ENCODE measurements at regions not wholly inside any gene's neighbourhood (a gene's known extent, or its start where the extent isn't known, plus 50 kb on each side); places are given as distances from the start of the nearest gene placed in this dataset.
A peak's percentile ranks its signal among the peaks of the same experiment; 100 is the strongest.

DNA sequence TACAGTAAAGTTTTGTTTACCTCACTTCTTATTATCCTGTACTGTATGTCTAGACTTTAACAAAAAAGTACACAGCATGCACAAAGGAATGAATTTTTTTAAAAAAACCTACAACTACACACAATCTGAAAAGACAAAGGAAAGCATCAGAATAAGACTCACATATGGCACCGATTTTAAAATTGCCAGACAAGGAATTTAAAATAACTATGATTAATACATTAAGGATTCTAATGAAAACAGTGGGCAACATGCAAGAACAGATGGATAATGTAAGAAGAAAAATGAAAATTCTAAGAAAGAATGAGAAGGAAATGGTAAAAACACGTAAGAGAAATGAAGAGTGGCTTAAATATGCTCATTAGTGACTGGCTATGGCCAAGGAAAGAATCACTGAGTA is 638.2 kb downstream of the FBXO15 start:
- no CpG with 5 or more reads among the region's 2 CpGs for WGBS (ENCODE audit: extremely low coverage, insufficient coverage, insufficient read length)
- Histone ChIP-seq H3K4me3 (ENCODE audit: low read depth, low read length) (no peak overlapping the region), H2BK120ac (ENCODE audit: insufficient read depth, low read length, poor library complexity) (no peak overlapping the region)

DNA sequence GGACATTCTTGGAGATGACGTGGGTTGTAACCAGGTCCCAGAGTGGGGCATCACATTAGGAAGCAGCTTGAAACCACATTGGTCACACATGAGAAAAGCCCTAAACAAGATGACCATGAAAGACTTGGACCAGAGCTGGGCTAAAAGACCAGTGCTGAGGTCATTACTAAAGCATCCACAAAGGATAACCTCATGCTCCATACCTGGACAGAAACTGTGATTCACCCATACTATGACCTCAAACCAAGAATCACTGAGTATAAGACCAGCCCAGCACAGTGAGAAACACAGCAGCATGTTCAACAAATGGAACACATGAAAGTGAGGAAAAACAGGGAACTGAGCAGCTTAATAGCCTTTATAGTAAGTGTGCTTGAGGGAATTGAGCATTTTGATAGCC is 635.5 kb upstream of the NETO1 start:
- H4K12ac ChIP-seq (ENCODE audit: low read depth, low read length): no peak overlapping the region
- H2AFZ ChIP-seq (ENCODE audit: insufficient read depth, low read length, poor library complexity): no peak overlapping the region
- H3K4ac ChIP-seq (ENCODE audit: low read depth, low read length): no peak overlapping the region
- H3K27ac ChIP-seq (ENCODE audit: low read depth, low read length): no peak overlapping the region
- H3K4me1 ChIP-seq (ENCODE audit: control insufficient read depth in 1 of 2, insufficient read depth in 2 of 2, low read length in 2 of 2): no peaks in the 10 kb centered on the region
- no peaks in the 10 kb centered on the region for H3K9me3 ChIP-seq (ENCODE audit: insufficient read depth, low read depth, low read length)
- H2BK12ac ChIP-seq (ENCODE audit: low read length): no peak overlapping the region
- H3K18ac ChIP-seq (ENCODE audit: low read length): no peak overlapping the region
- no peaks in the 10 kb centered on the region for H3K27me3 ChIP-seq (ENCODE audit: insufficient read depth, low read length)
- WGBS (ENCODE audit: extremely low coverage, insufficient coverage, insufficient read length): no CpG with 5 or more reads among the region's 1 CpG
- H3K4me2 ChIP-seq (ENCODE audit: low read length): no peak overlapping the region
- DNase-seq: peak in 1 of 2 donors; percentile 1
- no peak overlapping the region for H2BK5ac ChIP-seq (ENCODE audit: low read depth, low read length, poor library complexity)
- no peak overlapping the region for H2BK120ac ChIP-seq (ENCODE audit: insufficient read depth, low read length, poor library complexity)
- H3K36me3 ChIP-seq (ENCODE audit: control insufficient read depth in 1 of 2, insufficient read depth in 2 of 2, low read length in 2 of 2): no peaks in the 10 kb centered on the region
- H3K14ac ChIP-seq (ENCODE audit: low read length): no peak overlapping the region
- no peak overlapping the region for H4K8ac ChIP-seq (ENCODE audit: low read depth, low read length)
- no peak overlapping the region for H4K91ac ChIP-seq (ENCODE audit: low read depth, low read length)
- no peak overlapping the region for H2AK5ac ChIP-seq (ENCODE audit: low read length)
- H3K4me3 ChIP-seq (ENCODE audit: low read depth, low read length): no peak overlapping the region
- H3K79me2 ChIP-seq (ENCODE audit: control insufficient read depth, insufficient read depth, low read length, poor library complexity): no peaks in the 10 kb centered on the region
- no peaks in the 10 kb centered on the region for H3K79me1 ChIP-seq (ENCODE audit: low read length)
- H3K23ac ChIP-seq (ENCODE audit: low read length): no peak overlapping the region
- H3K9ac ChIP-seq (ENCODE audit: low read length): no peak overlapping the region

More for the DNA sequence above, 638.2 kb downstream of the FBXO15 start:
- no peaks in the 10 kb centered on the region for H3K79me1 ChIP-seq (ENCODE audit: low read length)
- no peaks in the 10 kb centered on the region for H3K36me3 ChIP-seq (ENCODE audit: control insufficient read depth in 1 of 2, insufficient read depth in 2 of 2, low read length in 2 of 2)
- no peaks in the 10 kb centered on the region for H3K79me2 ChIP-seq (ENCODE audit: control insufficient read depth, insufficient read depth, low read length, poor library complexity)
- H2BK12ac ChIP-seq (ENCODE audit: low read length): no peak overlapping the region
- H4K12ac ChIP-seq (ENCODE audit: low read depth, low read length): no peak overlapping the region
- H3K9me3 ChIP-seq (ENCODE audit: insufficient read depth, low read depth, low read length): no peaks in the 10 kb centered on the region
- H3K23ac ChIP-seq (ENCODE audit: low read length): no peak overlapping the region
- no peak overlapping the region for H3K14ac ChIP-seq (ENCODE audit: low read length)
- no peaks in the 10 kb centered on the region for H3K4me1 ChIP-seq (ENCODE audit: control insufficient read depth in 1 of 2, insufficient read depth in 2 of 2, low read length in 2 of 2)
- no peak overlapping the region for H3K4me2 ChIP-seq (ENCODE audit: low read length)
- no peak overlapping the region for H4K8ac ChIP-seq (ENCODE audit: low read depth, low read length)
- no peak overlapping the region for H2BK5ac ChIP-seq (ENCODE audit: low read depth, low read length, poor library complexity)
- H4K91ac ChIP-seq (ENCODE audit: low read depth, low read length): no peak overlapping the region
- H2AFZ ChIP-seq (ENCODE audit: insufficient read depth, low read length, poor library complexity): no peak overlapping the region
- H3K27me3 ChIP-seq (ENCODE audit: insufficient read depth, low read length): no peaks in the 10 kb centered on the region
- no peak overlapping the region for H3K4ac ChIP-seq (ENCODE audit: low read depth, low read length)
- H2AK5ac ChIP-seq (ENCODE audit: low read length): no peak overlapping the region
- no peak overlapping the region for H3K18ac ChIP-seq (ENCODE audit: low read length)
- no peak overlapping the region for H3K27ac ChIP-seq (ENCODE audit: low read depth, low read length)
- H3K9ac ChIP-seq (ENCODE audit: low read length): no peak overlapping the region
- DNase-seq: no peak

DNA sequence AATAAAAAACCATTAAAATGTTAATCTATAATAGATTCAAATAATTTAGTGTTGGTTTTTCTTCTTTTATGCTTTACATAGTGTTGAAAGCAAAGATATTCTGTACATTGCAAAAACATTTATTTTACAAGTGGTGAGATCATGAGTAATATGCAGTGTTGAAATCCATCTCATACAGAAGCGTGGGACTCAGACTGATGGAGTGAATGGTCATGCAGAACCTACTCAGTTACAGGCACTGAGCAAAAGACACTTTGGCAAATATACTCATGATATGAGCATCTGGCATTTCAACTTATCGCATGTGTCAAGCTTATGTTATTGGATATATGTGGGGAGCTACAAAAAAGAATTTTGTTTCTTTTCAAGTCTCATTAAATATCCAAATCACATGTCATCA is 620.2 kb upstream of the NETO1 start:
- H4K91ac ChIP-seq (ENCODE audit: low read depth, low read length): no peak overlapping the region
- H3K23ac ChIP-seq (ENCODE audit: low read length): no peak overlapping the region
- H3K14ac ChIP-seq (ENCODE audit: low read length): no peak overlapping the region
- no peak overlapping the region for H2AFZ ChIP-seq (ENCODE audit: insufficient read depth, low read length, poor library complexity)
- H2BK5ac ChIP-seq (ENCODE audit: low read depth, low read length, poor library complexity): no peak overlapping the region
- H3K4me1 ChIP-seq (ENCODE audit: control insufficient read depth in 1 of 2, insufficient read depth in 2 of 2, low read length in 2 of 2): no peaks in the 10 kb centered on the region
- no CpG with 5 or more reads among the region's 2 CpGs for WGBS (ENCODE audit: extremely low coverage, insufficient coverage, insufficient read length)
- no peak overlapping the region for H2BK120ac ChIP-seq (ENCODE audit: insufficient read depth, low read length, poor library complexity)
- H3K79me2 ChIP-seq (ENCODE audit: control insufficient read depth, insufficient read depth, low read length, poor library complexity): no peaks in the 10 kb centered on the region
- no peaks in the 10 kb centered on the region for H3K9me3 ChIP-seq (ENCODE audit: insufficient read depth, low read depth, low read length)
- no peak overlapping the region for H3K4ac ChIP-seq (ENCODE audit: low read depth, low read length)
- no peak overlapping the region for H3K4me2 ChIP-seq (ENCODE audit: low read length)
- no peaks in the 10 kb centered on the region for H3K79me1 ChIP-seq (ENCODE audit: low read length)
- H2BK12ac ChIP-seq (ENCODE audit: low read length): no peak overlapping the region
- DNase-seq: no peak
- no peak overlapping the region for H2AK5ac ChIP-seq (ENCODE audit: low read length)
- H4K8ac ChIP-seq (ENCODE audit: low read depth, low read length): no peak overlapping the region
- H3K27me3 ChIP-seq (ENCODE audit: insufficient read depth, low read length): no peaks in the 10 kb centered on the region
- H3K27ac ChIP-seq (ENCODE audit: low read depth, low read length): no peak overlapping the region
- no peaks in the 10 kb centered on the region for H3K36me3 ChIP-seq (ENCODE audit: control insufficient read depth in 1 of 2, insufficient read depth in 2 of 2, low read length in 2 of 2)
- H4K12ac ChIP-seq (ENCODE audit: low read depth, low read length): no peak overlapping the region
- no peak overlapping the region for H3K4me3 ChIP-seq (ENCODE audit: low read depth, low read length)
- no peak overlapping the region for H3K9ac ChIP-seq (ENCODE audit: low read length)
- no peak overlapping the region for H3K18ac ChIP-seq (ENCODE audit: low read length)

DNA sequence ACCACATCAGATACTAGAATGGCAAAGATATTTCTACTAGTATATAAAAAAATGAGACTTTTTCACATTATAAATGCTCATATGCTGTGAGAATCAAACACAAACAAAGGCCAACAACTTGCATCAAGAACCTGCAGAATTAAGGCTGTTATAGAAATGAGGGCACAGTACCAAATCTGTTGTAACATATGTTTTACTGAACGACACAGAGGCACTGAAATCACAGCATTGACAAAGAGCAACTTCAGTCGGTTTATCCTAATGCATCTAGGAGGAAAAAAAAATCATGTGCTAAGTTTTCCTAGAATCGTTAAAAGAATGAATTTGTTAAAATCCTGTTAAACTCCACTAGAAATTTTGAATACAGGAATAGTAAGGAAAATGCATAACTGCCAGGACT is 617.4 kb upstream of the NETO1 start:
- Histone ChIP-seq H4K8ac (ENCODE audit: low read depth, low read length) (no peak overlapping the region), H3K9ac (ENCODE audit: low read length) (no peak overlapping the region), H3K27ac (ENCODE audit: low read depth, low read length) (no peak overlapping the region), H3K79me1 (ENCODE audit: low read length) (no peaks in the 10 kb centered on the region), H4K12ac (ENCODE audit: low read depth, low read length) (no peak overlapping the region), H3K4me1 (ENCODE audit: control insufficient read depth in 1 of 2, insufficient read depth in 2 of 2, low read length in 2 of 2) (no peaks in the 10 kb centered on the region), H2BK120ac (ENCODE audit: insufficient read depth, low read length, poor library complexity) (no peak overlapping the region), H3K27me3 (ENCODE audit: insufficient read depth, low read length) (no peaks in the 10 kb centered on the region), H3K9me3 (ENCODE audit: insufficient read depth, low read depth, low read length) (no peaks in the 10 kb centered on the region), H3K4me3 (ENCODE audit: low read depth, low read length) (no peak overlapping the region), H3K4ac (ENCODE audit: low read depth, low read length) (no peak overlapping the region), H3K14ac (ENCODE audit: low read length) (no peak overlapping the region), H2BK5ac (ENCODE audit: low read depth, low read length, poor library complexity) (no peak overlapping the region), H3K18ac (ENCODE audit: low read length) (no peak overlapping the region), H2BK12ac (ENCODE audit: low read length) (no peak overlapping the region), H4K91ac (ENCODE audit: low read depth, low read length) (no peak overlapping the region), H2AK5ac (ENCODE audit: low read length) (no peak overlapping the region), H3K79me2 (ENCODE audit: control insufficient read depth, insufficient read depth, low read length, poor library complexity) (no peaks in the 10 kb centered on the region), H3K23ac (ENCODE audit: low read length) (no peak overlapping the region), H3K4me2 (ENCODE audit: low read length) (no peak overlapping the region), H2AFZ (ENCODE audit: insufficient read depth, low read length, poor library complexity) (no peak overlapping the region), H3K36me3 (ENCODE audit: control insufficient read depth in 1 of 2, insufficient read depth in 2 of 2, low read length in 2 of 2) (no peaks in the 10 kb centered on the region)
- no peak for DNase-seq
- no CpG with 5 or more reads among the region's 3 CpGs for WGBS (ENCODE audit: extremely low coverage, insufficient coverage, insufficient read length)

All from trophoblast cell (in vitro differentiated cells and primary cell).